ENCODE measurements at regions not wholly inside any gene's neighbourhood (a gene's known extent, or its start where the extent isn't known, plus 50 kb on each side); places are given as distances from the start of the nearest gene placed in this dataset.

DNA sequence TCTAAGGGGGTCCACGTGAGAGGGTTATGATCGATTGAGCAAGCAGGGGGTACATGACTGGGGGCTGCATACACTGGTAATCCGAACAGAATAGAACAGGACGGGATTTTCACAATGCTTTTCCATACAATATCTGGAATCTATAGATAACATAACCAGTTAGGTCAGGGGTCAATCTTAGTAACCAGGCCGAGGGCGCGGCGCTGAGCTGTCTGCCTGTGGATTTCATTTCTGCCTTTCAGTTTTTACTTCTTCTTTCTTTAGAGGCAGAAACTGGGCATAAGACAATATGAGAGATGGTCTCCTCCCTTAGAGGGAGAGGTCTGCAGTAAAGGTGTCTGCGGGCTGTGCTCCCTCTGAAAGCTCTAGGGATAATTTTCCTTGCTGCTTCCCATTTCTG is 261.3 kb downstream of the XXYLT1 start:
- no CpG with 5 or more reads among the region's 9 CpGs for WGBS (ENCODE audit: extremely low coverage, insufficient read length, low lambda C conversion rate)
- TF ChIP-seq, protein P1, sequence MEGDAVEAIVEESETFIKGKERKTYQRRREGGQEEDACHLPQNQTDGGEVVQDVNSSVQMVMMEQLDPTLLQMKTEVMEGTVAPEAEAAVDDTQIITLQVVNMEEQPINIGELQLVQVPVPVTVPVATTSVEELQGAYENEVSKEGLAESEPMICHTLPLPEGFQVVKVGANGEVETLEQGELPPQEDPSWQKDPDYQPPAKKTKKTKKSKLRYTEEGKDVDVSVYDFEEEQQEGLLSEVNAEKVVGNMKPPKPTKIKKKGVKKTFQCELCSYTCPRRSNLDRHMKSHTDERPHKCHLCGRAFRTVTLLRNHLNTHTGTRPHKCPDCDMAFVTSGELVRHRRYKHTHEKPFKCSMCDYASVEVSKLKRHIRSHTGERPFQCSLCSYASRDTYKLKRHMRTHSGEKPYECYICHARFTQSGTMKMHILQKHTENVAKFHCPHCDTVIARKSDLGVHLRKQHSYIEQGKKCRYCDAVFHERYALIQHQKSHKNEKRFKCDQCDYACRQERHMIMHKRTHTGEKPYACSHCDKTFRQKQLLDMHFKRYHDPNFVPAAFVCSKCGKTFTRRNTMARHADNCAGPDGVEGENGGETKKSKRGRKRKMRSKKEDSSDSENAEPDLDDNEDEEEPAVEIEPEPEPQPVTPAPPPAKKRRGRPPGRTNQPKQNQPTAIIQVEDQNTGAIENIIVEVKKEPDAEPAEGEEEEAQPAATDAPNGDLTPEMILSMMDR (conservative IDR thresholded peaks at IDR 0.05): no peak
- H4K8ac ChIP-seq (replicated peaks; ENCODE audit: insufficient read length, low read depth, low read length): no peak overlapping the region
- H3K18ac ChIP-seq (ENCODE audit: insufficient read length, low read depth, low read length): no peak overlapping the region
- no peak overlapping the region for H2AFZ ChIP-seq (ENCODE audit: low read length)
- H3K23ac ChIP-seq (ENCODE audit: insufficient read length, low read depth, low read length): no peak overlapping the region
- H3K27me3 Mint-ChIP-seq (ENCODE audit: low read depth): peaks cover 25% of the 10 kb centered on the region
- no peaks in the 10 kb centered on the region for H4K20me1 ChIP-seq (ENCODE audit: control insufficient read depth, insufficient read depth, insufficient read length)
- H3K56ac ChIP-seq (ENCODE audit: insufficient read length, low read depth, low read length): no peak overlapping the region
- no peak overlapping the region for H2BK5ac ChIP-seq (ENCODE audit: insufficient read length, low read length)
- H3K27ac ChIP-seq (ENCODE audit: insufficient read length, low read depth, low read length): no peak overlapping the region
- no peak overlapping the region for H3K14ac ChIP-seq (ENCODE audit: insufficient read depth, low read length)
- no peak overlapping the region for H4K91ac ChIP-seq (ENCODE audit: insufficient read length, low read depth, low read length)
- no peak overlapping the region for H3K4me3 Mint-ChIP-seq
- no peak overlapping the region for H3K9ac ChIP-seq (ENCODE audit: extremely low read depth, insufficient read length, low read length)
- no peak overlapping the region for H3K4me2 ChIP-seq (ENCODE audit: insufficient read depth, insufficient read length, low read length)
- H3K27me3 ChIP-seq (ENCODE audit: insufficient read depth, low read length): no peaks in the 10 kb centered on the region
- H3K9me3 ChIP-seq (ENCODE audit: control insufficient read depth, low read depth, low read length): peaks cover 7% of the 10 kb centered on the region
- no peak overlapping the region for H3K4ac ChIP-seq (ENCODE audit: low read depth, low read length)
- H3K9me3 Mint-ChIP-seq: peaks cover 19 to 31% of the 10 kb centered on the region in 2 experiments
- H2BK12ac ChIP-seq (ENCODE audit: insufficient read length, low read depth, low read length): no peak overlapping the region
- no peaks in the 10 kb centered on the region for H3K79me2 ChIP-seq (ENCODE audit: insufficient read depth, low read length)
- H3K36me3 Mint-ChIP-seq (ENCODE audit: insufficient read depth in 1 of 3, low read depth in 3 of 3): peaks cover 4 to 23% (median 22%) of the 10 kb centered on the region in 3 experiments; a peak in 5 of 7 replicates
- H4K5ac ChIP-seq (ENCODE audit: insufficient read length, low read depth, low read length): no peak overlapping the region
- H3T11ph ChIP-seq (ENCODE audit: low read length): no peak overlapping the region
- no peaks in the 10 kb centered on the region for H3K23me2 ChIP-seq (ENCODE audit: insufficient read length, low read depth, low read length, poor library complexity, severe bottlenecking)
- no peak overlapping the region for H2AK5ac ChIP-seq (ENCODE audit: insufficient read length, low read length)
- H2BK120ac ChIP-seq (ENCODE audit: low read depth, low read length, poor library complexity, severe bottlenecking): no peak overlapping the region
- DNase-seq: no peak
- H3K27ac Mint-ChIP-seq: no peak overlapping the region
- H2BK20ac ChIP-seq (ENCODE audit: low read depth, low read length, poor library complexity, severe bottlenecking): no peak overlapping the region
- no peak overlapping the region for H2BK15ac ChIP-seq (ENCODE audit: low read depth, low read length)
- H3K4me1 ChIP-seq (ENCODE audit: insufficient read depth, low read length): no peaks in the 10 kb centered on the region
- H3K4me1 Mint-ChIP-seq: peaks cover 10 to 18% of the 10 kb centered on the region in 2 experiments
- no peaks in the 10 kb centered on the region for H3K79me1 ChIP-seq (ENCODE audit: insufficient read depth, low read depth, low read length, poor library complexity, severe bottlenecking)
